ENCODE measurements at regions not wholly inside any gene's neighbourhood (a gene's known extent, or its start where the extent isn't known, plus 50 kb on each side); places are given as distances from the start of the nearest gene placed in this dataset.
A peak's percentile ranks its signal among the peaks of the same experiment; 100 is the strongest.

DNA sequence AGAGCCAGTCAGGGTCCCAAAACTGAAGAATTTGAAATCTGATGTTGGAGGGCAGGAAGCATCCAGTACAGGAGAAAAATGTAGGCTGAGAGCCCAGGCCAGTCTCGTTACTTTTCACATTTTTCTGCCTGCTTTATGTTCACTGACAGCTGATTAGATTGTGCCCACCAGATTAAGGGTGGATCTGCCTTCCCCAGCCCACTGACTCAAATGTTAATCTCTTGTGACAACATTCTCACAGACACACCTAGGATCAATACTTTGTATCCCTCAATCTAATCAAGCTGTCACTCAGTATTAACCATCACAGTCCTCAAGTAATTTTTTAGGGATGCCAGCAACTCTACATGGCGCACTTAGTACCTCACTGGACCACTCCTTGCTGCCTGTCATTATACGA, 1345.3 kb downstream of the FAM181B start:
- Histone ChIP-seq H3K9me3 (ENCODE audit: control insufficient read depth, low read length) (peaks cover 6% of the 10 kb centered on the region), H3K4me3 (ENCODE audit: low read length) (no peak overlapping the region), H3K4me1 (ENCODE audit: control insufficient read depth, insufficient read depth, low read length) (no peaks in the 10 kb centered on the region), H3K36me3 (ENCODE audit: control insufficient read depth, insufficient read depth, low read length) (no peaks in the 10 kb centered on the region), H3K27ac (ENCODE audit: low read depth, low read length) (no peak overlapping the region), H3K9ac (ENCODE audit: extremely low read depth, low read length, poor library complexity, severe bottlenecking) (no peak overlapping the region), H3K27me3 (ENCODE audit: control insufficient read depth, insufficient read depth, low read length, poor library complexity, severe bottlenecking) (no peaks in the 10 kb centered on the region)
- Mint-ChIP-seq H3K4me3 (no peak overlapping the region), H3K9me3 (peaks cover 9% of the 10 kb centered on the region), H3K27ac (no peak overlapping the region), H3K27me3 (ENCODE audit: insufficient read depth) (no peaks in the 10 kb centered on the region), H3K36me3 (ENCODE audit: low read depth) (no peaks in the 10 kb centered on the region), H3K4me1 (peaks cover 4% of the 10 kb centered on the region)
- 56 to 75% methylated on average over 1 to 3 of the region's 3 CpGs for WGBS, 2 experiments (ENCODE audit: insufficient coverage in 1 of 2, insufficient read length in 1 of 2)
- TF ChIP-seq, protein P1, sequence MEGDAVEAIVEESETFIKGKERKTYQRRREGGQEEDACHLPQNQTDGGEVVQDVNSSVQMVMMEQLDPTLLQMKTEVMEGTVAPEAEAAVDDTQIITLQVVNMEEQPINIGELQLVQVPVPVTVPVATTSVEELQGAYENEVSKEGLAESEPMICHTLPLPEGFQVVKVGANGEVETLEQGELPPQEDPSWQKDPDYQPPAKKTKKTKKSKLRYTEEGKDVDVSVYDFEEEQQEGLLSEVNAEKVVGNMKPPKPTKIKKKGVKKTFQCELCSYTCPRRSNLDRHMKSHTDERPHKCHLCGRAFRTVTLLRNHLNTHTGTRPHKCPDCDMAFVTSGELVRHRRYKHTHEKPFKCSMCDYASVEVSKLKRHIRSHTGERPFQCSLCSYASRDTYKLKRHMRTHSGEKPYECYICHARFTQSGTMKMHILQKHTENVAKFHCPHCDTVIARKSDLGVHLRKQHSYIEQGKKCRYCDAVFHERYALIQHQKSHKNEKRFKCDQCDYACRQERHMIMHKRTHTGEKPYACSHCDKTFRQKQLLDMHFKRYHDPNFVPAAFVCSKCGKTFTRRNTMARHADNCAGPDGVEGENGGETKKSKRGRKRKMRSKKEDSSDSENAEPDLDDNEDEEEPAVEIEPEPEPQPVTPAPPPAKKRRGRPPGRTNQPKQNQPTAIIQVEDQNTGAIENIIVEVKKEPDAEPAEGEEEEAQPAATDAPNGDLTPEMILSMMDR (conservative IDR thresholded peaks at IDR 0.05): no peak
- DNase-seq: no peak

DNA sequence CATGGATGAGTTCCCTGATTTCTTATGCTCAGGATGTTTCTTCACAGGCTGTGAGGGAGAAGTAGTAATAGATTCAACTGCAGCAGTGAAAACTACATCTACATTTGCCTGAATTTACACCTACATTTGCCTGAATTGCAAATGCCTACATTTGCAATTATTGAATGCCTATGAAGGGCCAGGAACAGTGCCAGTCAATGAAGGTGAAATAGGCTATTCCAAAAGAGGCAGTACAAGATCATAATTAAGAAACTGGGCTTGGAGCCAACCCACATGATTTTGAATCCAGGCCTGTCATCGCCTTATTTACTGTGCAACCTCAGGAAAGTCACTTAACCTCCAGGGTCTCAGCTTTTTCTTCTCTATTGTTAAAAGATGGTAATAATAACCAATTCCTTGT, 1353.3 kb downstream of the FAM181B start:
- Histone ChIP-seq H3K9ac (ENCODE audit: extremely low read depth, low read length, poor library complexity, severe bottlenecking) (no peak overlapping the region), H3K27ac (ENCODE audit: low read depth, low read length) (no peak overlapping the region), H3K36me3 (ENCODE audit: control insufficient read depth, insufficient read depth, low read length) (no peaks in the 10 kb centered on the region), H3K4me3 (ENCODE audit: low read length) (no peak overlapping the region), H3K9me3 (ENCODE audit: control insufficient read depth, low read length) (peaks cover 6% of the 10 kb centered on the region), H3K27me3 (ENCODE audit: control insufficient read depth, insufficient read depth, low read length, poor library complexity, severe bottlenecking) (no peaks in the 10 kb centered on the region), H3K4me1 (ENCODE audit: control insufficient read depth, insufficient read depth, low read length) (no peaks in the 10 kb centered on the region)
- Mint-ChIP-seq H3K27ac (no peak overlapping the region), H3K9me3 (peaks cover 9% of the 10 kb centered on the region), H3K36me3 (ENCODE audit: low read depth) (no peaks in the 10 kb centered on the region), H3K27me3 (ENCODE audit: insufficient read depth) (no peaks in the 10 kb centered on the region), H3K4me3 (no peak overlapping the region), H3K4me1 (peaks cover 14% of the 10 kb centered on the region)
- TF ChIP-seq, protein P1 (conservative IDR thresholded peaks at IDR 0.05): no peak
- DNase-seq: no peak
- WGBS, 2 experiments (ENCODE audit: insufficient coverage in 1 of 2, insufficient read length in 1 of 2): 87% methylated on average over 1 of the region's 1 CpG; no CpG with 5 or more reads in 1 of the 2 experiments

GRCh38 chr11:81377418-81377817, 1356.2 kb downstream of the FAM181B start:
- Mint-ChIP-seq H3K27me3 (ENCODE audit: insufficient read depth) (no peaks in the 10 kb centered on the region), H3K4me1 (peaks cover 14% of the 10 kb centered on the region), H3K4me3 (no peak overlapping the region), H3K36me3 (ENCODE audit: low read depth) (no peaks in the 10 kb centered on the region), H3K9me3 (peaks cover 5% of the 10 kb centered on the region), H3K27ac (no peak overlapping the region)
- Histone ChIP-seq H3K27ac (ENCODE audit: low read depth, low read length) (no peak overlapping the region), H3K27me3 (ENCODE audit: control insufficient read depth, insufficient read depth, low read length, poor library complexity, severe bottlenecking) (no peaks in the 10 kb centered on the region), H3K9ac (ENCODE audit: extremely low read depth, low read length, poor library complexity, severe bottlenecking) (no peak overlapping the region), H3K4me1 (ENCODE audit: control insufficient read depth, insufficient read depth, low read length) (no peaks in the 10 kb centered on the region), H3K36me3 (ENCODE audit: control insufficient read depth, insufficient read depth, low read length) (no peaks in the 10 kb centered on the region), H3K9me3 (ENCODE audit: control insufficient read depth, low read length) (no peaks in the 10 kb centered on the region), H3K4me3 (ENCODE audit: low read length) (no peak overlapping the region)
- DNase-seq: peak; percentile 54
- 76 to 83% methylated on average over 1 to 2 of the region's 2 CpGs for WGBS, 2 experiments (ENCODE audit: insufficient coverage in 1 of 2, insufficient read length in 1 of 2)
- TF ChIP-seq, protein P1 (conservative IDR thresholded peaks at IDR 0.05): peak; percentile 41

Measured in endodermal cell (in vitro differentiated cells).